WTC11 (cell line): ENCODE measurements at regions not wholly inside any gene's neighbourhood (a gene's known extent, or its start where the extent isn't known, plus 50 kb on each side); places are given as distances from the start of the nearest gene placed in this dataset.
A peak's percentile ranks its signal among the peaks of the same experiment; 100 is the strongest.

Source experiments
- ATAC-seq: fragments of 200-7000 bp; cut with Tn5 transposase; 2 replicates; pipeline ENCODE4 v1.10.0; 2021; ENCODE audit warnings: mild to moderate bottlenecking, moderate library complexity
- CTCF ChIA-PET: fragments of 300-600 bp; sonication (Branson Sonifier 250); formaldehyde crosslinking; loops from one replicate; lab custom pipeline; 2021; ENCODE audit warnings: antibody characterized with exemption; lab: Charles Lee
- POLR2A ChIA-PET: fragments of 350-600 bp; sonication (Branson Sonifier 250); formaldehyde crosslinking; loops from one replicate; lab custom pipeline; 2021; ENCODE audit warnings: antibody characterized with exemption; lab: Charles Lee
- DNase-seq: peaks from one replicate; pipeline ENCODE4 v3.0.0; 2021; ENCODE audit warnings: low spot score
- H3K27ac Mint-ChIP-seq: 2 replicates; pipeline ENCODE4 v1.8.0; 2021; ENCODE audit warnings: mixed read lengths
- H3K27me3 Mint-ChIP-seq: 2 replicates; pipeline ENCODE4 v1.8.0; 2021; ENCODE audit warnings: low read depth, mild to moderate bottlenecking, moderate library complexity, mixed read lengths
- H3K36me3 Mint-ChIP-seq: 2 replicates; pipeline ENCODE4 v1.8.0; 2021; ENCODE audit warnings: mixed read lengths
- H3K4me1 Mint-ChIP-seq: 2 replicates; pipeline ENCODE4 v1.8.0; 2022; ENCODE audit warnings: mixed read lengths
- H3K4me3 Mint-ChIP-seq: 2 replicates; pipeline ENCODE4 v1.8.0; 2021; ENCODE audit warnings: mild to moderate bottlenecking, moderate library complexity, mixed read lengths
- H3K9me3 Mint-ChIP-seq: 2 replicates; pipeline ENCODE4 v1.8.0; 2021; ENCODE audit warnings: mixed read lengths
- ATF1 ChIP-seq: sonication (generic); formaldehyde crosslinking; IDR thresholded peaks from 2 replicates; pipeline ENCODE4 v1.8.1; 2023; ENCODE audit warnings: mild to moderate bottlenecking, moderate library complexity, missing genetic modification reagents
- E2F4 ChIP-seq: sonication (generic); formaldehyde crosslinking; IDR thresholded peaks from 2 replicates; pipeline ENCODE4 v1.8.1; 2022; ENCODE audit warnings: low read depth, mild to moderate bottlenecking, moderate library complexity, missing genetic modification reagents, borderline replicate concordance
- FOXK1 ChIP-seq: sonication (generic); formaldehyde crosslinking; IDR thresholded peaks from 2 replicates; pipeline ENCODE4 v1.8.0; 2022; ENCODE audit warnings: mild to moderate bottlenecking, moderate library complexity, missing genetic modification reagents
- GABPB1 ChIP-seq: sonication (generic); formaldehyde crosslinking; IDR thresholded peaks from 2 replicates; pipeline ENCODE4 v1.8.1; 2023; ENCODE audit warnings: mild to moderate bottlenecking, missing genetic modification reagents
- IRF1 ChIP-seq: sonication (generic); formaldehyde crosslinking; IDR thresholded peaks from 2 replicates; pipeline ENCODE4 v1.8.0; 2023; ENCODE audit warnings: missing genetic modification reagents
- KAT7 ChIP-seq: sonication (generic); formaldehyde crosslinking; IDR thresholded peaks from 2 replicates; pipeline ENCODE4 v1.8.1; 2023; ENCODE audit warnings: missing genetic modification reagents, mild to moderate bottlenecking, borderline replicate concordance
- MXD4 ChIP-seq: fragments of 250-450 bp; sonication (Bioruptor Pico); IDR thresholded peaks from 2 replicates; pipeline ENCODE4 v1.8.0; 2021; ENCODE audit warnings: mild to moderate bottlenecking, moderate library complexity, borderline replicate concordance
- SMAD3 ChIP-seq: sonication (generic); formaldehyde crosslinking; IDR thresholded peaks from 2 replicates; pipeline ENCODE4 v1.8.0; 2022; ENCODE audit warnings: missing genetic modification reagents, mild to moderate bottlenecking, borderline replicate concordance
- SMAD4 ChIP-seq: sonication (generic); formaldehyde crosslinking; IDR thresholded peaks from 2 replicates; pipeline ENCODE4 v1.8.0; 2022; ENCODE audit warnings: mild to moderate bottlenecking, missing genetic modification reagents
- TCF7 ChIP-seq: sonication (generic); formaldehyde crosslinking; IDR thresholded peaks from 2 replicates; pipeline ENCODE4 v1.8.0; 2022; ENCODE audit warnings: mild to moderate bottlenecking, low read depth, missing genetic modification reagents, moderate library complexity
- TEAD1 ChIP-seq: sonication (generic); formaldehyde crosslinking; IDR thresholded peaks from 2 replicates; pipeline ENCODE4 v1.8.0; 2022; ENCODE audit warnings: mild to moderate bottlenecking, missing genetic modification reagents
- ZMAT4 ChIP-seq: fragments of 250-450 bp; sonication (Bioruptor Pico); IDR thresholded peaks from 2 replicates; pipeline ENCODE4 v1.9.0; 2021; ENCODE audit warnings: mild to moderate bottlenecking
- ZNF263 ChIP-seq: sonication (generic); formaldehyde crosslinking; IDR thresholded peaks from 2 replicates; pipeline ENCODE4 v1.8.1; 2022; ENCODE audit warnings: low read depth, mild to moderate bottlenecking, moderate library complexity, missing genetic modification reagents
- ZNF317 ChIP-seq: sonication (generic); formaldehyde crosslinking; IDR thresholded peaks from 2 replicates; pipeline ENCODE4 v1.8.1; 2023; ENCODE audit warnings: low read depth, mild to moderate bottlenecking, moderate library complexity, missing genetic modification reagents, borderline replicate concordance
- ZNF532 ChIP-seq: fragments of 250-450 bp; sonication (Bioruptor Pico); IDR thresholded peaks from 2 replicates; pipeline ENCODE4 v1.9.0; 2021; ENCODE audit warnings: mild to moderate bottlenecking, borderline replicate concordance

- no peak for TF ChIP-seq ZMAT4 (CRISPR knock-in tag)
Observed at GRCh38 chr11:119828006-119828405, 99.0 kb upstream of the NECTIN1 start (continued).

- Mint-ChIP-seq H3K27ac (no peak overlapping the region), H3K36me3 (peaks cover 7% of the 10 kb centered on the region; the same call in 1 of the 2 replicates), H3K4me1 (peaks cover 32% of the 10 kb centered on the region), H3K27me3 (no peaks in the 10 kb centered on the region; the same call in 1 of the 2 replicates), H3K9me3 (peaks cover 27% of the 10 kb centered on the region), H3K4me3 (no peak overlapping the region)
- DNase-seq (no peak), ATAC-seq (peak; percentile 66)
- no peak for TF ChIP-seq ZNF532 (CRISPR knock-in tag)
- no peak for TF ChIP-seq ATF1 (CRISPR knock-in tag)
- no peak for TF ChIP-seq TEAD1 (CRISPR knock-in tag)
- no peak for TF ChIP-seq ZNF263 (CRISPR knock-in tag)
- TF ChIP-seq IRF1 (CRISPR knock-in tag): no peak
- no peak for TF ChIP-seq ZNF317 (CRISPR knock-in tag)
- no peak for TF ChIP-seq SMAD4 (CRISPR knock-in tag)
- no peak for TF ChIP-seq E2F4 (CRISPR knock-in tag)
- POLR2A ChIA-PET: no interaction called here
- CTCF ChIA-PET: interaction anchor here (0.9 kb wide), 2 partner anchors 29 to 85 kb away, joined by 3 to 4 read pairs; no protein-coding TSS in a partner anchor
Observed at GRCh38 chr11:119827113-119827512, 98.1 kb upstream of the NECTIN1 start.

GRCh38 chr11:119823077-119823476 is 94.1 kb upstream of the NECTIN1 start:
- Mint-ChIP-seq H3K9me3 (peaks cover 18% of the 10 kb centered on the region), H3K27ac (no peak overlapping the region), H3K4me3 (no peak overlapping the region), H3K36me3 (peaks cover 7% of the 10 kb centered on the region; the same call in 1 of the 2 replicates), H3K27me3 (no peaks in the 10 kb centered on the region; the same call in 1 of the 2 replicates), H3K4me1 (peaks cover 27% of the 10 kb centered on the region)
- ChIA-PET CTCF (interaction anchor here (1.5 kb wide), 1 partner anchor 102 kb away, joined by 3 read pairs; no protein-coding TSS in a partner anchor), POLR2A (no interaction called here)
- no peak for ATAC-seq
- DNase-seq: no peak
- TF ChIP-seq MXD4 (CRISPR knock-in tag) (no peak), ZNF317 (CRISPR knock-in tag) (no peak), FOXK1 (CRISPR knock-in tag) (no peak), TCF7 (no peak), GABPB1 (CRISPR knock-in tag) (no peak), KAT7 (CRISPR knock-in tag) (no peak), SMAD3 (CRISPR knock-in tag) (no peak)
- TF ChIP-seq, all 79 proteins: peak for 0
